D721Med (cell line): ENCODE measurements at regions not wholly inside any gene's neighbourhood (a gene's known extent, or its start where the extent isn't known, plus 50 kb on each side); places are given as distances from the start of the nearest gene placed in this dataset.

Experiments used
- DNase-seq: peaks from one replicate; pipeline ENCODE4 v3.0.0; 2011; ENCODE audit warnings: low spot score; ENCODE audit not compliant: insufficient read length
- FAIRE-seq: peaks from 2 replicates; lab custom pipeline; 2011; peaks lifted over from hg19 to GRCh38; lab: Jason Lieb, UNC
- TF ChIP-seq, protein P1 (sequence below): IDR thresholded peaks from 2 replicates; pipeline ENCODE4 v1.5.1; 2012; ENCODE audit warnings: mild to moderate bottlenecking, control low read depth; ENCODE audit not compliant: insufficient read depth; ENCODE audit errors: missing control alignments

GRCh38 chrX:1084689-1085088 lies 127.8 kb downstream of the CRLF2 start:
- no peak for FAIRE-seq
- TF ChIP-seq, protein P1, sequence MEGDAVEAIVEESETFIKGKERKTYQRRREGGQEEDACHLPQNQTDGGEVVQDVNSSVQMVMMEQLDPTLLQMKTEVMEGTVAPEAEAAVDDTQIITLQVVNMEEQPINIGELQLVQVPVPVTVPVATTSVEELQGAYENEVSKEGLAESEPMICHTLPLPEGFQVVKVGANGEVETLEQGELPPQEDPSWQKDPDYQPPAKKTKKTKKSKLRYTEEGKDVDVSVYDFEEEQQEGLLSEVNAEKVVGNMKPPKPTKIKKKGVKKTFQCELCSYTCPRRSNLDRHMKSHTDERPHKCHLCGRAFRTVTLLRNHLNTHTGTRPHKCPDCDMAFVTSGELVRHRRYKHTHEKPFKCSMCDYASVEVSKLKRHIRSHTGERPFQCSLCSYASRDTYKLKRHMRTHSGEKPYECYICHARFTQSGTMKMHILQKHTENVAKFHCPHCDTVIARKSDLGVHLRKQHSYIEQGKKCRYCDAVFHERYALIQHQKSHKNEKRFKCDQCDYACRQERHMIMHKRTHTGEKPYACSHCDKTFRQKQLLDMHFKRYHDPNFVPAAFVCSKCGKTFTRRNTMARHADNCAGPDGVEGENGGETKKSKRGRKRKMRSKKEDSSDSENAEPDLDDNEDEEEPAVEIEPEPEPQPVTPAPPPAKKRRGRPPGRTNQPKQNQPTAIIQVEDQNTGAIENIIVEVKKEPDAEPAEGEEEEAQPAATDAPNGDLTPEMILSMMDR: no peak

DNA sequence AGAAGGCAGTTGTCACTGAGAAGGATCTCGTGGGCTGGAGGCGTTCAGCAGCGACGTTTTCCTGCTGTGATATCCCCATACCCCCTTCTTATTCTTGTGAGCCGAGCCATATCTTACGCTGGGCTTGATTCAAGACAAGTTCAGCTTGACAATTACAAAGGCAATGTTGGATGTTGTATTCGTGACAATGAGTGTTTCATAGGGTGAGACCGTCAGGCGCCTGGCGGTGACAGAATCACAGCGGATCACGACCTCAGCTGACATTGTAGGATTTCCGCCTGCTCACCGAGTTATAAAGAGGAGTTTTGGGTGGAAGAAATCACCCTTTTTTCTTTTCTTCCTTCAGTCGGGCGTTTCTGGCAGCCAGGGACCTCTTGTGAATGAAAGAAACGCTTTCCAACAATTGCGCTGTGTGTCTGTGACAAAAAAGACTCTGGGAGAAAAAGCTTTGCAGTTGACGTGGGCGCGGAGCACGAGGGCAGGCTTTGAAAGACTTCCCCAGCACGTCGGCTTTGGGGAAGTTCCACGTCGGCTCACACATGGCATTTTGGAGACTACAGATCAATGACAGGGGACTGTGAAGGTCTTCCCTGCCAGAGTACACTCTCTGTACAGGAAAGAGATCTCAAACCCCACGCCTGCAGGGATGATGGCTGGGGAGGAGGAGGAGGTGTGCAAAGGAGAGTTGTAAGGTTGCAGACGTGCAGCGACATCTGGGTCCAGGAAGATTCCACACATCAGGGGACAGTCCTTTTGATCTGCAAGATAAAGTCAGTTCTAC lies 135.4 kb downstream of the CRLF2 start:
- TF ChIP-seq, protein P1: no peak
- DNase-seq (no peak), FAIRE-seq (no peak)

More at GRCh38 chrX:1084689-1085088, 127.8 kb downstream of the CRLF2 start:
- DNase-seq: no peak

GRCh38 chrX:1075741-1076140 lies 136.7 kb downstream of the CRLF2 start:
- FAIRE-seq: no peak
- no peak for DNase-seq
- TF ChIP-seq, protein P1: no peak

GRCh38 chrX:1075156-1075555 lies 137.3 kb downstream of the CRLF2 start:
- DNase-seq: no peak
- TF ChIP-seq, protein P1: no peak
- FAIRE-seq: no peak

- no peak for FAIRE-seq
- DNase-seq: no peak
- TF ChIP-seq, protein P1: no peak
These were observed 137.7 kb downstream of the CRLF2 start for GRCh38 chrX:1074755-1075154.

- TF ChIP-seq, protein P1: no peak
- DNase-seq (no peak), FAIRE-seq (no peak)
These were observed 138.3 kb downstream of the CRLF2 start for GRCh38 chrX:1074172-1074571.

DNA sequence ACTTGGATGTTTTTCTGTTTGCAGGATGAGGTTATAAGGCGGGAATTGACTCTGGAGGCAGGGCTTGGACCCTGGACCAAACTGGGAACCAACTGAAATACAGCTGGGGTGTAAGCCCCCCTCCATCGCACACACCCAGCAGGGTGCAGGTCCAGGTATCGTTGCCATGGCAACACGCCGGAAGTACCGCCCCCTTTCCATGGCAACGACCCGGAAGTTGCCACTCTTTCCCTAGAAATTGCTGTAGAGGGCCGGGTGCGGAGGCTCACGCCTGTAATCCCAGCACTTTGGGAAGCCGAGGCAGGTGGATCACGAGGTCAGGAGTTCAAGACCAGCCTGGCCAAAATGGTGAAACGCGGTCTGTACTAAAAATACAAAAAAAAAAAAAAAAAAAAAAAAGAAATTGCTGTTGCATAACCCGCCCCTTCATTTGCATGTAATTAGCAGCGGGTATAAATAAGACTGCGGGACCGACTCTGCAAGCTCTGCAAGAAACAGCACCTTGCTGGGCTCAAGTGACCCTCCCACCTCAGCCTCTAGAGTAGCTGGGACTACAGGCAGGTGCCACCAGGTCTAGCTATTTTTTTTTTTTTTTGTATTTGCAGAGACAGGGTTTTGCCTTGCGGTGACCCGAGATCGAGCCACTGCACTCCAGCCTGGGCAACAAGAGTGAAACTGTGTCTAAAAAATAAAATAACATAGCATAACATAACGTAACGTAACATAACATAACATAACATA lies 139.6 kb downstream of the CRLF2 start:
- DNase-seq: no peak
- FAIRE-seq: no peak
- TF ChIP-seq, protein P1: no peak
